C4-2B (cell line): ENCODE measurements at regions not wholly inside any gene's neighbourhood (a gene's known extent, or its start where the extent isn't known, plus 50 kb on each side); places are given as distances from the start of the nearest gene placed in this dataset.
"Not testable (repeated sequence)": the region's sequence is repeated elsewhere in the genome, so short reads cannot be mapped to it uniquely, and the experiment has no call there.

Source experiments
- H3K27ac ChIP-seq: fragments of 450-650 bp; 2 replicates; pipeline ENCODE4 v1.5.1; 2017
- CTCF ChIP-seq: fragments of 450-650 bp; conservative IDR thresholded peaks from 2 replicates; pipeline ENCODE4 v1.5.1; 2017; ENCODE audit warnings: mild to moderate bottlenecking
- ZFX ChIP-seq: fragments of 450-650 bp; IDR thresholded peaks from 2 replicates; pipeline ENCODE4 v1.6.1; 2017

- TF ChIP-seq ZFX (no peak), CTCF (no peak)
- H3K27ac ChIP-seq: no peak overlapping the region
These were observed 72.2 kb upstream of the RBPJ start for GRCh38 chr4:26248647-26249046.

GRCh38 chr4:26252349-26253025 is 68.3 kb upstream of the RBPJ start:
- TF ChIP-seq ZFX (no peak), CTCF (no peak)
- no peak overlapping the region for H3K27ac ChIP-seq

- TF ChIP-seq ZFX (no peak), CTCF (no peak)
- H3K27ac ChIP-seq: no peak overlapping the region
These were observed 66.8 kb upstream of the RBPJ start for GRCh38 chr4:26253968-26254367.

- TF ChIP-seq ZFX: no peak
- no peak for TF ChIP-seq CTCF
- H3K27ac ChIP-seq: no peak overlapping the region
These were observed 64.8 kb upstream of the RBPJ start for GRCh38 chr4:26255989-26256388.

GRCh38 chr4:26257444-26257843 is 63.4 kb upstream of the RBPJ start:
- H3K27ac ChIP-seq: not testable (repeated sequence)

GRCh38 chr4:26257850-26258249 is 63.0 kb upstream of the RBPJ start:
- H3K27ac ChIP-seq: no peak overlapping the region
- TF ChIP-seq CTCF: no peak
- TF ChIP-seq ZFX: no peak

- H3K27ac ChIP-seq: no peak overlapping the region
- no peak for TF ChIP-seq ZFX
- TF ChIP-seq CTCF: no peak
These were observed 60.2 kb upstream of the RBPJ start for GRCh38 chr4:26260571-26260970.

- TF ChIP-seq CTCF (no peak), ZFX (no peak)
- no peak overlapping the region for H3K27ac ChIP-seq
These were observed 59.4 kb upstream of the RBPJ start for GRCh38 chr4:26261405-26261804.
